Pancreas (tissue), 10 donors: ENCODE measurements at regions not wholly inside any gene's neighbourhood (a gene's known extent, or its start where the extent isn't known, plus 50 kb on each side); places are given as distances from the start of the nearest gene placed in this dataset.
"Not testable (repeated sequence)": the region's sequence is repeated elsewhere in the genome, so short reads cannot be mapped to it uniquely, and the experiment has no call there.

ENCODE experiments used
- ATAC-seq, 4 donors: fragments of 200-7000 bp; cut with Tn5 transposase; one replicate each; pipeline versions ENCODE4 v1.8.0 to v1.9.1; 2020; ENCODE audit warnings: mild to moderate bottlenecking in 4 of 4, moderate library complexity in 4 of 4
- DNase-seq, 6 donors: peaks; one replicate each; pipeline ENCODE4 v3.0.0-alpha.2; 2020
- FAIRE-seq: peaks from 2 replicates; lab custom pipeline; 2012; peaks lifted over from hg19 to GRCh38; lab: Jason Lieb, UNC
- H3K27ac ChIP-seq, 4 donors: fragments of 200-600 bp; sonication (generic); 1 replicate in 3 of 4; 2 replicates in 1 of 4; pipeline versions ENCODE4 v1.5.0 to v1.8.0; 2020
- H3K27me3 ChIP-seq, 4 donors: fragments of 200-600 bp; one replicate each; pipeline ENCODE4 v1.8.0; 2021
- H3K36me3 ChIP-seq, 3 donors: fragments of 200-600 bp; sonication (generic) in 1 of 3; one replicate each; pipeline versions ENCODE4 v1.5.0 to v1.8.0; 2020 to 2021
- H3K4me1 ChIP-seq, 3 donors: fragments of 200-600 bp; one replicate each; pipeline ENCODE4 v1.8.0; 2021
- H3K4me3 ChIP-seq, 4 donors: fragments of 200-600 bp; sonication (generic) in 2 of 4; one replicate each; pipeline versions ENCODE4 v1.5.0 to v1.8.0; 2020 to 2021
- H3K9me3 ChIP-seq, 4 donors: fragments of 200-600 bp; one replicate each; pipeline ENCODE4 v1.8.0; 2021
- WGBS, 2 donors: extraction: QIAGEN DNeasy Blood & Tissue Kit; methylation state at CpG; one replicate each; pipeline ENCODE4 v1.1.7; 2013; 5-methylcytosine and 5-hydroxymethylcytosine counted together
- intact Hi-C, 3 donors: fragments of 100-400 bp; cut with DNase I; formaldehyde crosslinking; loops; one replicate each; pipeline versions ENCODE4 v1.11.1 to v1.14.2; 2022
- TF ChIP-seq, protein P1 (sequence below), 4 donors: fragments of 200-600 bp; sonication (generic) in 3 of 4; IDR thresholded peaks; one replicate each; pipeline versions ENCODE4 v1.5.0 to v1.8.0; 2021; ENCODE audit warnings: antibody characterized with exemption in 4 of 4
- donor health status: healthy with polysubstance abuse.
- donor health status: DM: no; HTN: no; CAD: no; lungs with moderate emphysema.
- donor health status: DM: no; HTN: no; CAD: no.
- donor health status: control.
- donor health status: control.
- donor health status: Bipolar disorder and iron deficiency.
- donor health status: DM: yes; HTN: yes; CAD: no.
- donor health status: DM: no; HTN: no; CAD: no.
- donor health status: DM: no; HTN: no; CAD: no.
- donor health status: DM: yes; HTN: yes; CAD: no.

DNA sequence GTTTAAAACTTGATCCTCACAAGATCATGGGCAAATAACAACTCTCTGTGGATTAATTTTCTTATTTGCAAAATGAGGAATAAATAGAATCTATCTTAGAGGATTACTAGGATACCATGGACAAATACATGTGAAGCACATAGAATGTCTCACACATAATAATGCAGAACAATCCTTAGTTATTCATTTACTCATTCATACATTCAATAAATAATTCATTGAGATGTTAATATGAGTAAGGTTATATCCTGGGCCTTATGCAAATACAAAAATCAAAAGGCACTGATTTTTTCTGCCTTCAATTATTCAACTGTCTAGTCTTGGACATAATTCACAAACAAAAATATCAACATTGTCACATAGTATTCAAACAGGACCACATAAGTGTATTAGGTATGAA is 654.1 kb downstream of the MECOM start:
- no peak for ATAC-seq
- no peak overlapping the region for H3K4me3 ChIP-seq
- no peak for DNase-seq
- no peaks in the 10 kb centered on the region for H3K27me3 ChIP-seq
- H3K4me1 ChIP-seq, result no peaks in the 10 kb centered on the region
- H3K36me3 ChIP-seq, result no peaks in the 10 kb centered on the region
- H3K9me3 ChIP-seq, result no peaks in the 10 kb centered on the region
- intact Hi-C loops, result no loop called here
- no peak for FAIRE-seq
- TF ChIP-seq, protein P1, sequence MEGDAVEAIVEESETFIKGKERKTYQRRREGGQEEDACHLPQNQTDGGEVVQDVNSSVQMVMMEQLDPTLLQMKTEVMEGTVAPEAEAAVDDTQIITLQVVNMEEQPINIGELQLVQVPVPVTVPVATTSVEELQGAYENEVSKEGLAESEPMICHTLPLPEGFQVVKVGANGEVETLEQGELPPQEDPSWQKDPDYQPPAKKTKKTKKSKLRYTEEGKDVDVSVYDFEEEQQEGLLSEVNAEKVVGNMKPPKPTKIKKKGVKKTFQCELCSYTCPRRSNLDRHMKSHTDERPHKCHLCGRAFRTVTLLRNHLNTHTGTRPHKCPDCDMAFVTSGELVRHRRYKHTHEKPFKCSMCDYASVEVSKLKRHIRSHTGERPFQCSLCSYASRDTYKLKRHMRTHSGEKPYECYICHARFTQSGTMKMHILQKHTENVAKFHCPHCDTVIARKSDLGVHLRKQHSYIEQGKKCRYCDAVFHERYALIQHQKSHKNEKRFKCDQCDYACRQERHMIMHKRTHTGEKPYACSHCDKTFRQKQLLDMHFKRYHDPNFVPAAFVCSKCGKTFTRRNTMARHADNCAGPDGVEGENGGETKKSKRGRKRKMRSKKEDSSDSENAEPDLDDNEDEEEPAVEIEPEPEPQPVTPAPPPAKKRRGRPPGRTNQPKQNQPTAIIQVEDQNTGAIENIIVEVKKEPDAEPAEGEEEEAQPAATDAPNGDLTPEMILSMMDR (IDR thresholded peaks at IDR 0.05), result no peak
- H3K27ac ChIP-seq, result no peak overlapping the region

DNA sequence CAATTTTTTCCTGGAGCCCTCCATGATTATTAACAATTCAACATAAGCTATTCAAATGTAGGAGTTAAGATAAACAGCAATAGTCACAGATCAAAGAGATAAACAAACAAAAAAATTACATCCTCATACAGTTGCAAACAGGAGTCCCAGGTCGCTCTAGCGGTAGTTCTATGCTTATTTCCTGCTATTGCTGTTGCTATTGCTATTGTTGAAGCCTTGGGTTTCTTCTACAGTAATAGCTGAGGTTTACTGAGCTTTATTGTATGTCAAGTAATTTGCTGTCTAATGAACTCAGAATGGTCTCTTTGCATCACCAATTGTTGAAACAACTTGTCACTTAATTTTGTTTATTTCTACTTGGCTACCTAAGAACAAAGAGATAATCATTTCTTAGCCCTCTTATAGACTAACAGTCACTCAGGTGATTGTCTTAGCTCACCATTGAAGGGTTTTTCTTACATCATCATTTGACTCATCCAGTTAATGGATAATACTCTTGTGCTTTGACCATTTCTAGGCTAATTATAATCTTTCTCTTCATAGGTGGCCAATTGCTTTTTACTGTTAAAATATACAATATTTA is 654.6 kb downstream of the MECOM start:
- 40 to 58% methylated on average over 2 of the region's 2 CpGs for whole genome bisulfite sequencing, 2 donors
- H3K4me1 ChIP-seq, result no peaks in the 10 kb centered on the region
- DNase-seq (no peak), ATAC-seq (no peak), FAIRE-seq (no peak)
- no peak overlapping the region for H3K4me3 ChIP-seq
- H3K36me3 ChIP-seq, result no peaks in the 10 kb centered on the region
- intact Hi-C loops, result no loop called here
- H3K27me3 ChIP-seq, result no peaks in the 10 kb centered on the region
- TF ChIP-seq, protein P1 (IDR thresholded peaks at IDR 0.05), result no peak
- no peaks in the 10 kb centered on the region for H3K9me3 ChIP-seq
- H3K27ac ChIP-seq, result no peak overlapping the region

DNA sequence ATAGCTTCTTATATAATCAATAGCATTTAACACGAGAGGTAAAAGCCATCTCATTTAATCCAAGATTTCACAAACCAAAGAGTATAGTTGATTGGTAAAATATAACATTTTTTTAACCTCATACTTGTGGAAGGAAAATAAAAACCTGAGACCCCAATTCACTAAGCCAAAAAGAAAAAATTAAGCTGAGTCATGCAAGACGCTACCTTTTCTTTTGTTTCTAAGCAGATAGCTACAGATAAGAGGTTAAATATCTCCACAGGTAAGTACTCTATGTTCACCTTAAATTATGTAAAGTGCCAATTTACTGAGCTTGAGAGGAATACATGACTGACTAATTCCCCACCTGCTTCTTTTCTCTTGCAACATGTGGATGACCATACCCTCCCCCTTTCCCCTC is 656.4 kb downstream of the MECOM start:
- ATAC-seq (no peak), DNase-seq (no peak), FAIRE-seq (no peak)
- TF ChIP-seq, protein P1 (IDR thresholded peaks at IDR 0.05), result no peak
- Histone ChIP-seq H3K4me3 (no peak overlapping the region), H3K27ac (no peak overlapping the region), H3K36me3 (no peaks in the 10 kb centered on the region), H3K9me3 (no peaks in the 10 kb centered on the region), H3K27me3 (no peaks in the 10 kb centered on the region), H3K4me1 (no peaks in the 10 kb centered on the region)
- WGBS, 2 donors, result 53 to 58% methylated on average over 2 of the region's 2 CpGs
- intact Hi-C loops, result no loop called here

DNA sequence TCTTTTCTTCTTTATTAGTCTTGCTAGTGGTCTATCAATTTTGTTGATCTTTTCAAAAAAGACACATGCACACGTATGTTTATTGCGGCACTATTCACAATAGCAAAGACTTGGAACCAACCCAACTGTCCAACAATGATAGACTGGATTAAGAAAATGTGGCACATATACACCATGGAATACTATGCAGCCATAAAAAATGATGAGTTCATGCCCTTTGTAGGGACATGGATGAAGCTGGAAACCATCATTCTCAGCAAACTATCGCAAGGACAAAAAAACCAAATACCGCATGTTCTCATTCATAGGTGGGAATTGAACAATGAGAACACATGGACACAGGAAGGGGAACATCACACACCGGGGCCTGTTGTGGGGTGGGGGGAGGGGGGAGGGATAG is 657.1 kb downstream of the MECOM start:
- intact Hi-C loops, FAIRE-seq, H3K4me3 ChIP-seq, H3K27ac ChIP-seq, H3K27me3 ChIP-seq, H3K4me1 ChIP-seq, H3K9me3 ChIP-seq, DNase-seq, H3K36me3 ChIP-seq, ATAC-seq: not testable (repeated sequence)
- 90 to 96% methylated on average over 4 to 5 of the region's 5 CpGs for WGBS, 2 donors

DNA sequence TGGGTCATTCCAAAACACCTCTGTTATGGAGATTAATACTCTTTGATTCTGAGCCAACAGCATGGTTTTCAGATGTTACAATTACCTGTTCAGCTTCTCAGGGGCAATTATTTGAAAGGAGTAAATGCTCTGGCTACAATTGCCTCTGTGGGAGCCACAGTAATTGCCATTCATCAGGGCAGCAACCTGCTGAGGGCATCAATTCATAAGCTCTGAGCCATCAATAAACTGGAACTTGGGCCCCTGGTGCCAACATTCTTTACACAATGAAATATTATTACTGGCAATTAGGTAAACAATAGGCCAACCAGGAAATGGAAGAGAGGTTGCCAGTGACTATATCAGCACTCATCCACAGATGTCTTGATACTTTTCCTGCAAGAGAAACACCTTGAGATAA is 660.8 kb downstream of the MECOM start:
- Histone ChIP-seq H3K27me3 (no peaks in the 10 kb centered on the region), H3K27ac (no peak overlapping the region), H3K36me3 (no peaks in the 10 kb centered on the region), H3K4me3 (no peak overlapping the region), H3K9me3 (no peaks in the 10 kb centered on the region), H3K4me1 (no peaks in the 10 kb centered on the region)
- FAIRE-seq (no peak), DNase-seq (no peak), ATAC-seq (no peak)
- TF ChIP-seq, protein P1 (IDR thresholded peaks at IDR 0.05), result no peak
- intact Hi-C loops, result no loop called here
